Effector memory CD4-positive, alpha-beta T cell (primary cell): ENCODE measurements at regions not wholly inside any gene's neighbourhood (a gene's known extent, or its start where the extent isn't known, plus 50 kb on each side); places are given as distances from the start of the nearest gene placed in this dataset.

Experiments used
- DNase-seq, 3 donors: peaks; one replicate each; pipeline ENCODE4 v3.0.0-alpha.2; 2020
- H3K27ac ChIP-seq: 2 replicates; pipeline ENCODE4 v1.7.0; 2013; ENCODE audit warnings: mild to moderate bottlenecking, low read length, moderate library complexity; ENCODE audit not compliant: insufficient read depth, poor library complexity, severe bottlenecking
- H3K27me3 ChIP-seq: replicated peaks from 2 replicates; pipeline ENCODE4 v1.7.0; 2013; ENCODE audit warnings: mild to moderate bottlenecking, low read length; ENCODE audit not compliant: insufficient read depth, control insufficient read depth, poor library complexity, severe bottlenecking
- H3K36me3 ChIP-seq: 2 replicates; pipeline ENCODE4 v1.7.0; 2013; ENCODE audit warnings: mild to moderate bottlenecking, low read length, moderate library complexity; ENCODE audit not compliant: control insufficient read depth, insufficient read depth
- H3K4me1 ChIP-seq: 2 replicates; pipeline ENCODE4 v1.7.0; 2013; ENCODE audit warnings: low read length, mild to moderate bottlenecking; ENCODE audit not compliant: control insufficient read depth, insufficient read depth, poor library complexity, severe bottlenecking
- H3K4me3 ChIP-seq: 2 replicates; pipeline ENCODE4 v1.7.0; 2013; ENCODE audit warnings: low read length, low read depth, mild to moderate bottlenecking; ENCODE audit not compliant: insufficient read depth, poor library complexity, severe bottlenecking
- H3K9me3 ChIP-seq: 2 replicates; pipeline ENCODE4 v1.7.0; 2013; ENCODE audit warnings: mild to moderate bottlenecking, low read length, moderate library complexity; ENCODE audit not compliant: control insufficient read depth

GRCh38 chrX:13430136-13430827 is 110.4 kb upstream of the ATXN3L start:
- H3K27me3 ChIP-seq, result no peaks in the 10 kb centered on the region
- no peaks in the 10 kb centered on the region for H3K4me1 ChIP-seq
- no peaks in the 10 kb centered on the region for H3K9me3 ChIP-seq
- no peak for DNase-seq
- no peak overlapping the region for H3K27ac ChIP-seq
- H3K4me3 ChIP-seq, result no peak overlapping the region
- no peaks in the 10 kb centered on the region for H3K36me3 ChIP-seq

- Histone ChIP-seq H3K27me3 (no peaks in the 10 kb centered on the region), H3K9me3 (no peaks in the 10 kb centered on the region), H3K4me1 (no peaks in the 10 kb centered on the region), H3K36me3 (no peaks in the 10 kb centered on the region), H3K27ac (no peak overlapping the region), H3K4me3 (no peak overlapping the region)
- DNase-seq, result no peak
These were observed 108.4 kb upstream of the ATXN3L start for GRCh38 chrX:13428053-13428786.

GRCh38 chrX:13427441-13428052 is 107.7 kb upstream of the ATXN3L start:
- no peak for DNase-seq
- Histone ChIP-seq H3K36me3 (no peaks in the 10 kb centered on the region), H3K27me3 (no peaks in the 10 kb centered on the region), H3K4me3 (no peak overlapping the region), H3K4me1 (no peaks in the 10 kb centered on the region), H3K27ac (no peak overlapping the region), H3K9me3 (no peaks in the 10 kb centered on the region)

GRCh38 chrX:13420545-13421183 is 100.8 kb upstream of the ATXN3L start:
- H3K27ac ChIP-seq, result no peak overlapping the region
- H3K4me3 ChIP-seq, result no peak overlapping the region
- no peaks in the 10 kb centered on the region for H3K4me1 ChIP-seq
- H3K36me3 ChIP-seq, result no peaks in the 10 kb centered on the region
- DNase-seq, result no peak
- no peaks in the 10 kb centered on the region for H3K9me3 ChIP-seq
- no peaks in the 10 kb centered on the region for H3K27me3 ChIP-seq

- Histone ChIP-seq H3K27ac (no peak overlapping the region), H3K36me3 (no peaks in the 10 kb centered on the region), H3K9me3 (no peaks in the 10 kb centered on the region), H3K27me3 (no peaks in the 10 kb centered on the region), H3K4me3 (no peak overlapping the region), H3K4me1 (no peaks in the 10 kb centered on the region)
- DNase-seq, result no peak
These were observed 100.1 kb upstream of the ATXN3L start for GRCh38 chrX:13419918-13420317.

GRCh38 chrX:13419276-13419675 is 99.4 kb upstream of the ATXN3L start:
- Histone ChIP-seq H3K4me3 (no peak overlapping the region), H3K9me3 (no peaks in the 10 kb centered on the region), H3K4me1 (no peaks in the 10 kb centered on the region), H3K27me3 (no peaks in the 10 kb centered on the region), H3K36me3 (no peaks in the 10 kb centered on the region), H3K27ac (no peak overlapping the region)
- no peak for DNase-seq

GRCh38 chrX:13418126-13419097 is 98.6 kb upstream of the ATXN3L start:
- Histone ChIP-seq H3K36me3 (no peaks in the 10 kb centered on the region), H3K9me3 (no peaks in the 10 kb centered on the region), H3K27ac (no peak overlapping the region), H3K4me3 (no peak overlapping the region), H3K27me3 (no peaks in the 10 kb centered on the region), H3K4me1 (no peaks in the 10 kb centered on the region)
- DNase-seq, result no peak

GRCh38 chrX:13415509-13415908 is 95.7 kb upstream of the ATXN3L start:
- H3K4me1 ChIP-seq, result no peaks in the 10 kb centered on the region

GRCh38 chrX:13414006-13414647 is 94.3 kb upstream of the ATXN3L start:
- no peak for DNase-seq
- no peak overlapping the region for H3K4me3 ChIP-seq
- no peaks in the 10 kb centered on the region for H3K27me3 ChIP-seq
- no peaks in the 10 kb centered on the region for H3K9me3 ChIP-seq
- no peaks in the 10 kb centered on the region for H3K4me1 ChIP-seq
- no peak overlapping the region for H3K27ac ChIP-seq
- no peaks in the 10 kb centered on the region for H3K36me3 ChIP-seq

More at GRCh38 chrX:13415509-13415908, 95.7 kb upstream of the ATXN3L start:
- Histone ChIP-seq H3K36me3 (no peaks in the 10 kb centered on the region), H3K4me3 (no peak overlapping the region), H3K9me3 (no peaks in the 10 kb centered on the region), H3K27me3 (no peaks in the 10 kb centered on the region), H3K27ac (no peak overlapping the region)
- no peak for DNase-seq
